ENCODE measurements at regions not wholly inside any gene's neighbourhood (a gene's known extent, or its start where the extent isn't known, plus 50 kb on each side); places are given as distances from the start of the nearest gene placed in this dataset.

DNA sequence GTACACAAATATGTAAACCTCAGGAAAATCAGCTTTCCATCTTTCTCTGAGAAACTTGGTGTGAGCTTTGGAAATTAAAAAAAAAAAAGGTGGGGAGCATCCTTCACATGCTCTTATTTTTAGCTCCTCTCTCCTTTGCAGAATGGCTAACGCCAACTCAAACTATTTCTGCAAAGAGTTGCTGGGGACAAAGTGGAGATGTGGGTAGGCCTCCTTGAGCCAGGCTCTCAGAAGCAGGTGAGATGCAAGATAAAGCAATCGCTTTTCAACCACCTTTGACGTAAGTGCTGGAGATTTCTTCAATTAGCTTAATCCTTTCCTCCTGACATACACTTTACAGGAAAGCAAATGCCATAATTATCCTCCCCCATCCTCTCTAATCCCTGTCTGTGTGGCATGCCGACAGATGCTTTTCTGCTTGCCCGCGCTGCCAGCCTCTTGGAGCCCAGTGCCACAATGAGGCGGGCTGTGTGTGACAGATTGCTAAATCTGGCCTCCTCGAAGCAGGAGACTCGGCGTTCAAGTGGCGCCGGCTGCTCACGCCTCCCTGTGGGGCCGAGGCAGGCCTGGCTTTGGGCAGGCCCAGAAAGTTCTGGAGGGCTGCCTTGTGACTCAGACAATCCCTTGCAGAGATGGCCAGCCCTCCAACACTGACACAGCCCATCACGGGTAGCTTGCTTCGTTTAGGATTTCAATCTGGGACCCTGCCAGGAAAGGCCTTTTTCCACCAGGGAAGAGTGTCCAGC, 64.9 kb upstream of the SOD3 start:
- Histone ChIP-seq H3K79me2 (ENCODE audit: low read depth) (no peaks in the 10 kb centered on the region), H4K20me1 (ENCODE audit: insufficient read depth) (no peaks in the 10 kb centered on the region), H3K27me3 (ENCODE audit: insufficient read depth, low read depth) (no peaks in the 10 kb centered on the region), H3F3A (ENCODE audit: insufficient read depth, low read depth) (no peaks in the 10 kb centered on the region), H3K36me3 (ENCODE audit: low read depth) (no peaks in the 10 kb centered on the region), H3K27ac (no peak overlapping the region), H2AFZ (no peak overlapping the region), H3K4me3 (no peak overlapping the region), H3K4me2 (no peak overlapping the region), H3K9me3 (ENCODE audit: insufficient read depth, low read depth) (no peaks in the 10 kb centered on the region), H3K9me2 (ENCODE audit: insufficient read depth) (no peaks in the 10 kb centered on the region), H3K4me1 (replicated peaks; ENCODE audit: insufficient read depth) (no peaks in the 10 kb centered on the region)
- ChIA-PET CTCF (no interaction called here), POLR2A (ENCODE audit: unreplicated experiment) (no interaction called here)
- TF ChIP-seq, protein P1, sequence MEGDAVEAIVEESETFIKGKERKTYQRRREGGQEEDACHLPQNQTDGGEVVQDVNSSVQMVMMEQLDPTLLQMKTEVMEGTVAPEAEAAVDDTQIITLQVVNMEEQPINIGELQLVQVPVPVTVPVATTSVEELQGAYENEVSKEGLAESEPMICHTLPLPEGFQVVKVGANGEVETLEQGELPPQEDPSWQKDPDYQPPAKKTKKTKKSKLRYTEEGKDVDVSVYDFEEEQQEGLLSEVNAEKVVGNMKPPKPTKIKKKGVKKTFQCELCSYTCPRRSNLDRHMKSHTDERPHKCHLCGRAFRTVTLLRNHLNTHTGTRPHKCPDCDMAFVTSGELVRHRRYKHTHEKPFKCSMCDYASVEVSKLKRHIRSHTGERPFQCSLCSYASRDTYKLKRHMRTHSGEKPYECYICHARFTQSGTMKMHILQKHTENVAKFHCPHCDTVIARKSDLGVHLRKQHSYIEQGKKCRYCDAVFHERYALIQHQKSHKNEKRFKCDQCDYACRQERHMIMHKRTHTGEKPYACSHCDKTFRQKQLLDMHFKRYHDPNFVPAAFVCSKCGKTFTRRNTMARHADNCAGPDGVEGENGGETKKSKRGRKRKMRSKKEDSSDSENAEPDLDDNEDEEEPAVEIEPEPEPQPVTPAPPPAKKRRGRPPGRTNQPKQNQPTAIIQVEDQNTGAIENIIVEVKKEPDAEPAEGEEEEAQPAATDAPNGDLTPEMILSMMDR (conservative IDR thresholded peaks at IDR 0.05): no peak
- no peak for TF ChIP-seq EZH2 (IDR thresholded peaks at IDR 0.05; ENCODE audit: low read depth)
- no TSS peak for BruUV-seq (replicated peaks)
- no peak for DNase-seq
- intact Hi-C loops (cut with micrococcal nuclease; ENCODE audit: unreplicated experiment): no loop called here

DNA sequence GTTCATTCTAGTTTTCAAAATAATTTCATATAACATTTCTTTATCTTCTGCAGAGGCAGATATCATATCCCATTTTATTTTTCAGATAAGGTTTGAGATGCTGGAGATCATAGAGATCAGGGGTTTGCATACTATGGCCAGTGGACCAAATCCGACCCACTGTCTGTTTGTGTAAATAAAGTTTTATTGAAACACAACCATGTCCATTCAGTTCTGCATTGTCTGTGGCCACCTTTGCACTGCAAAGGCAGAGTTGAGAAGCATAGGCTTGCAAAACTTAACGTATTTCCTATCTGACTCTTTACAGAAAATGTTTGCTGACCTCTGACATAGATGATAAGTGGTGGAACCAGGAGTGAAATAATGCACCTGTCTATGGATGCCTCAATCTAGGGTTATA, 63.9 kb upstream of the SOD3 start:
- TF ChIP-seq EZH2 (IDR thresholded peaks at IDR 0.05; ENCODE audit: low read depth): no peak
- TF ChIP-seq, protein P1 (conservative IDR thresholded peaks at IDR 0.05): no peak
- DNase-seq: no peak
- CTCF ChIA-PET: no interaction called here

DNA sequence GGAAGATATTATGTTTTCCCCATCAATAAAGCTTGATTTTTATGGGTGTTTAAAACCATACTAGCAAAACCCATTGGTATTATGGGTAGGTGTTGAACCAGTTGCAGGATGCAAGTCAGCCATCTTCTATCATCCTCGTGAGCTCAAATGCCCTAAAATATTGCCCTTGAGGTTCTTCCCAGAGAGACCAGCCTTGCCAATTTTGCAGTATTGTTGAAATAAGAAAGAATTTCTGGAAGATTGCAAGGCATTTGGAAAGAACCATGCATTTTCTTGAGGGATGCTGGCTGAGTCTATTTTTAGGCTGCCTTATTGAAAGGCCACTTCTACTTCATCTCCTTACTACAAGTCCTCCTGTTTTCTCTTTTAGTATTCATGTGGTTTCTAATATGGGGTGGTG, 60.9 kb upstream of the SOD3 start:
- BruUV-seq (replicated peaks): no TSS peak
- Histone ChIP-seq H4K20me1 (ENCODE audit: insufficient read depth) (no peaks in the 10 kb centered on the region), H3K27me3 (ENCODE audit: insufficient read depth, low read depth) (no peaks in the 10 kb centered on the region), H3K9me2 (ENCODE audit: insufficient read depth) (no peaks in the 10 kb centered on the region), H3K36me3 (ENCODE audit: low read depth) (no peaks in the 10 kb centered on the region), H3K4me3 (no peak overlapping the region), H3K9me3 (ENCODE audit: insufficient read depth, low read depth) (no peaks in the 10 kb centered on the region), H3K27ac (no peak overlapping the region), H3K79me2 (ENCODE audit: low read depth) (no peaks in the 10 kb centered on the region), H2AFZ (no peak overlapping the region), H3F3A (ENCODE audit: insufficient read depth, low read depth) (no peaks in the 10 kb centered on the region), H3K4me2 (no peak overlapping the region), H3K4me1 (replicated peaks; ENCODE audit: insufficient read depth) (no peaks in the 10 kb centered on the region)
- TF ChIP-seq EZH2 (IDR thresholded peaks at IDR 0.05; ENCODE audit: low read depth): no peak
- TF ChIP-seq, protein P1 (conservative IDR thresholded peaks at IDR 0.05): no peak
- intact Hi-C loops (cut with micrococcal nuclease; ENCODE audit: unreplicated experiment): no loop called here
- ChIA-PET CTCF (interaction anchor here (0.7 kb wide), 1 partner anchor 258 kb away, joined by 3 read pairs; no protein-coding TSS in a partner anchor), POLR2A (ENCODE audit: unreplicated experiment) (no interaction called here)
- DNase-seq: no peak

More for the DNA sequence above, 63.9 kb upstream of the SOD3 start:
- H3K4me2 ChIP-seq: no peak overlapping the region
- H3K36me3 ChIP-seq (ENCODE audit: low read depth): no peaks in the 10 kb centered on the region
- H3K27me3 ChIP-seq (ENCODE audit: insufficient read depth, low read depth): no peaks in the 10 kb centered on the region
- no peak overlapping the region for H3K27ac ChIP-seq
- no peaks in the 10 kb centered on the region for H3K79me2 ChIP-seq (ENCODE audit: low read depth)
- no peaks in the 10 kb centered on the region for H3F3A ChIP-seq (ENCODE audit: insufficient read depth, low read depth)
- H3K4me3 ChIP-seq: no peak overlapping the region
- no peaks in the 10 kb centered on the region for H4K20me1 ChIP-seq (ENCODE audit: insufficient read depth)
- BruUV-seq (replicated peaks): no TSS peak
- no peaks in the 10 kb centered on the region for H3K9me3 ChIP-seq (ENCODE audit: insufficient read depth, low read depth)
- intact Hi-C loops (cut with micrococcal nuclease; ENCODE audit: unreplicated experiment): no loop called here
- POLR2A ChIA-PET (ENCODE audit: unreplicated experiment): no interaction called here
- no peaks in the 10 kb centered on the region for H3K4me1 ChIP-seq (replicated peaks; ENCODE audit: insufficient read depth)
- no peaks in the 10 kb centered on the region for H3K9me2 ChIP-seq (ENCODE audit: insufficient read depth)
- H2AFZ ChIP-seq: no peak overlapping the region
